Calu3 (cell line): ENCODE measurements at regions not wholly inside any gene's neighbourhood (a gene's known extent, or its start where the extent isn't known, plus 50 kb on each side); places are given as distances from the start of the nearest gene placed in this dataset.

Experiments
- BruUV-seq: library from RNA; stranded (reverse); fragments of 400-500 nt; replicated peaks from 2 replicates; lab custom pipeline; 2021; lab: Mats Ljungman, UMichigan
- CTCF ChIA-PET: fragments of 300-600 bp; sonication (Branson Sonifier 250); formaldehyde crosslinking; loops from one replicate; lab custom pipeline; 2022; ENCODE audit warnings: antibody characterized with exemption; lab: Charles Lee
- DNase-seq: peaks from one replicate; pipeline ENCODE4 v3.0.0; 2022
- H3K27ac Mint-ChIP-seq: one replicate; pipeline ENCODE4 v1.8.0; 2022; ENCODE audit warnings: mixed read lengths; ENCODE audit not compliant: unreplicated experiment
- H3K27me3 Mint-ChIP-seq: one replicate; pipeline ENCODE4 v1.8.0; 2022; ENCODE audit warnings: mixed read lengths; ENCODE audit not compliant: unreplicated experiment
- H3K36me3 Mint-ChIP-seq: one replicate; pipeline ENCODE4 v1.8.0; 2022; ENCODE audit warnings: mild to moderate bottlenecking, moderate library complexity, mixed read lengths; ENCODE audit not compliant: insufficient read depth, unreplicated experiment
- H3K4me1 Mint-ChIP-seq: one replicate; pipeline ENCODE4 v1.8.0; 2022; ENCODE audit warnings: mild to moderate bottlenecking, low read depth, mixed read lengths; ENCODE audit not compliant: unreplicated experiment
- H3K4me3 Mint-ChIP-seq: one replicate; pipeline ENCODE4 v1.8.0; 2022; ENCODE audit warnings: mild to moderate bottlenecking, low read depth, moderate library complexity, mixed read lengths; ENCODE audit not compliant: unreplicated experiment
- H3K9me3 Mint-ChIP-seq: one replicate; pipeline ENCODE4 v1.8.0; 2022; ENCODE audit warnings: low read depth, mixed read lengths; ENCODE audit not compliant: unreplicated experiment
- CTCF ChIP-seq: fragments of 200-600 bp; IDR thresholded peaks from one replicate; pipeline ENCODE4 v1.8.0; 2022; ENCODE audit warnings: antibody characterized with exemption; ENCODE audit not compliant: unreplicated experiment
- intact Hi-C: fragments of 100-400 bp; cut with micrococcal nuclease; formaldehyde crosslinking; loops from one replicate; pipeline ENCODE4 v1.10.0; 2022; ENCODE audit not compliant: unreplicated experiment

- peaks cover 52% of the 10 kb centered on the region for H3K27me3 Mint-ChIP-seq
- no TSS peak for BruUV-seq
These were observed 515.1 kb downstream of the DMAC1 start for GRCh38 chr9:7284517-7284916.

DNA sequence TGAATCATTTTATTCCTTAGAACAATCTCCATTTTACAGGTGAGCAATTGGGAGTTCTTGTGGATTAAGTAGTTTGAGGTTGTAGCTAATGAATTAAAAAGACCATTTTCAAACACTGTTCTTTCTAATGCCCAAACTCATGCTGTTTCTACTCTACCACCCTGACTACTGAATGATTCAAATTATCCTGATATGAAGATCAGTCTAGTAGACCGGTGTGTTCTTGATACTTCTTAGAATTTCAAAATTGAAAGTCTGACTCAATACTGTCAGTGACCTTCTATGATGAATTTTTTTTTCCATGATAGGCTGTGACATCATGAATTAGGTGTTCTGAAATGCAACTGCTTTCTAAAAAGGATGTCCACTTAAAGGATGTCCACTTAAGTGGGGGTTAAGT, 515.5 kb downstream of the DMAC1 start:
- no peak overlapping the region for H3K4me3 Mint-ChIP-seq
- peaks cover 2% of the 10 kb centered on the region for H3K9me3 Mint-ChIP-seq
- DNase-seq: no peak
- no TSS peak for BruUV-seq
- CTCF ChIA-PET: no interaction called here
- TF ChIP-seq CTCF: no peak
- H3K4me1 Mint-ChIP-seq: no peaks in the 10 kb centered on the region
- H3K27me3 Mint-ChIP-seq: peaks cover 51% of the 10 kb centered on the region
- no peaks in the 10 kb centered on the region for H3K36me3 Mint-ChIP-seq
- intact Hi-C loops: no loop called here
- no peak overlapping the region for H3K27ac Mint-ChIP-seq

More at GRCh38 chr9:7284517-7284916, 515.1 kb downstream of the DMAC1 start:
- Mint-ChIP-seq H3K27ac (no peak overlapping the region), H3K9me3 (peaks cover 2% of the 10 kb centered on the region), H3K4me3 (no peak overlapping the region), H3K36me3 (no peaks in the 10 kb centered on the region), H3K4me1 (no peaks in the 10 kb centered on the region)
- CTCF ChIA-PET: no interaction called here
- TF ChIP-seq CTCF: no peak
- intact Hi-C loops: no loop called here
- no peak for DNase-seq

GRCh38 chr9:7273575-7273974, 515.8 kb downstream of the KDM4C start:
- H3K27me3 Mint-ChIP-seq: peaks cover 44% of the 10 kb centered on the region
- no peaks in the 10 kb centered on the region for H3K36me3 Mint-ChIP-seq
- no peak overlapping the region for H3K4me3 Mint-ChIP-seq
- no peak for TF ChIP-seq CTCF
- CTCF ChIA-PET: no interaction called here
- H3K27ac Mint-ChIP-seq: no peak overlapping the region
- no peaks in the 10 kb centered on the region for H3K4me1 Mint-ChIP-seq
- no TSS peak for BruUV-seq
- no peak for DNase-seq
- no peaks in the 10 kb centered on the region for H3K9me3 Mint-ChIP-seq
- intact Hi-C loops: no loop called here

DNA sequence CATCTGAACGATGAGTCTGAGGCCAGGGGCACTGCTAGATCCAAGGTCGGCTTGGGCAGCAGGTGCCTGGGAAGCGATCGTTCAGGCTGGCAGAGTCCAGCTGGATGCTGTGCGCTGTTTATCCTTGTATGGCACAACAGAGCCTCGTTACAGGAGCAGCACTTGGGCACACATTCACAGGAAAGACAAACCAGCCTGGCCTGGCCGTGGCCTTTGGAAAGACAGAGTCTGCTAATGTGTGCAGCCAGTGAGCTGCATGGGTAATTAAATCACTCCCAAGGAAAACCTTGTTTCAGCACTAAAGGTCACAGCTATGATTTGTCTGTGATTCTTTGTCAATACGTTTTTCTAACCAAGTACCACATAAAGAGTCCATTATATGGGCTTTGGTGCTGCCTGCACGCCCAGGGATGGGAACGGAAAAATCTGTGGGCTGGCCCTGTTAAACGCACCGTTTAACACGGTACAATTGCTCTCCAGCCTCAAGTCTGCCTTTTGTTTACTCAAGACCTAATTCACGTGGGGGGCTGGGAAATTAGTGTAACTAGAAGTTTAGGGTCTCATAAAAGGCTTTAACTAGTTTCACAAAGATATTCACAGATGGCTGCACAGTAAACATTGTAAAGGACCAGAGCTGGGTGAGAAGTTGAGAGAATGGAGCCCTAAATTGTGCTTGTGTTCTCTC, 509.3 kb downstream of the KDM4C start:
- no peak for TF ChIP-seq CTCF
- no peak overlapping the region for H3K27ac Mint-ChIP-seq
- no peak overlapping the region for H3K4me3 Mint-ChIP-seq
- CTCF ChIA-PET: no interaction called here
- no peaks in the 10 kb centered on the region for H3K9me3 Mint-ChIP-seq
- intact Hi-C loops: no loop called here
- H3K4me1 Mint-ChIP-seq: no peaks in the 10 kb centered on the region
- no peak for DNase-seq
- no TSS peak for BruUV-seq
- H3K27me3 Mint-ChIP-seq: peaks cover 57% of the 10 kb centered on the region
- H3K36me3 Mint-ChIP-seq: no peaks in the 10 kb centered on the region
